ENCODE measurements at regions not wholly inside any gene's neighbourhood (a gene's known extent, or its start where the extent isn't known, plus 50 kb on each side); places are given as distances from the start of the nearest gene placed in this dataset.

DNA sequence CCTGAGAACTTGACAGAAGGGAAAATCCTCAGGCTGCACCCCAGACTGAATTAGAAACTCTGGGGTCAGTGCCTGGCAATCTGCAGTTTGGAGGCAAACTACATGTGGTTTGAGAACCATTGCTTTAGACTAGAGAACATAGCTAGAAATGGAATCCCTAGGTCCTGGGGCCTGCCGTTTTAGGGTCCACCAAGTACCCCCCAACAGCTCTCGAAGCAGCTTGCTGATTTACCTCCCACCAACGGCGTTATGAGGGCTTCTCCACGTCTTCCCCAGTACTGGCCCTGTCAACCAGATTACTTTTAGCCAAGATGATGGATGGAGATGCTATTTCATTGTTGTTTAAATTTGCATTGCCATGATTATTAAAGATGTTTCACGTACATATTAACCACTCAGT is 272.5 kb downstream of the XXYLT1 start:
- H3K79me2 ChIP-seq (replicated peaks; ENCODE audit: insufficient read depth): no peaks in the 10 kb centered on the region
- DNase-seq (ENCODE audit: low spot score): no peak
- no peaks in the 10 kb centered on the region for H3K27me3 Mint-ChIP-seq (ENCODE audit: insufficient read depth, low read depth, poor library complexity)
- no peak overlapping the region for H3K27ac ChIP-seq (ENCODE audit: low read depth)
- no peaks in the 10 kb centered on the region for H3K36me3 ChIP-seq (ENCODE audit: insufficient read depth)
- no peak overlapping the region for H3K27ac Mint-ChIP-seq
- H2AFZ ChIP-seq: no peak overlapping the region
- no peak overlapping the region for H3K4me3 ChIP-seq
- TF ChIP-seq ZNF331 (CRISPR knock-in tag; IDR thresholded peaks at IDR 0.05; ENCODE audit: low read depth) (no peak), JUNB (IDR thresholded peaks at IDR 0.05; ENCODE audit: unreplicated experiment) (no peak), NANOG (IDR thresholded peaks at IDR 0.05; ENCODE audit: borderline replicate concordance) (no peak), EZH2 (IDR thresholded peaks at IDR 0.05; ENCODE audit: low read depth, unreplicated experiment) (no peak), EZH2phosphoT487 (IDR thresholded peaks at IDR 0.05; ENCODE audit: unreplicated experiment) (no peak), ZNF114 (CRISPR knock-in tag; IDR thresholded peaks at IDR 0.05) (no peak), STAT1 (IDR thresholded peaks at IDR 0.05; ENCODE audit: unreplicated experiment) (no peak), CREB1 (CRISPR knock-in tag; IDR thresholded peaks at IDR 0.05; ENCODE audit: low read depth) (no peak), POLR2AphosphoS5 (IDR thresholded peaks at IDR 0.05; ENCODE audit: low read depth) (no peak)
- TF ChIP-seq, protein P1, sequence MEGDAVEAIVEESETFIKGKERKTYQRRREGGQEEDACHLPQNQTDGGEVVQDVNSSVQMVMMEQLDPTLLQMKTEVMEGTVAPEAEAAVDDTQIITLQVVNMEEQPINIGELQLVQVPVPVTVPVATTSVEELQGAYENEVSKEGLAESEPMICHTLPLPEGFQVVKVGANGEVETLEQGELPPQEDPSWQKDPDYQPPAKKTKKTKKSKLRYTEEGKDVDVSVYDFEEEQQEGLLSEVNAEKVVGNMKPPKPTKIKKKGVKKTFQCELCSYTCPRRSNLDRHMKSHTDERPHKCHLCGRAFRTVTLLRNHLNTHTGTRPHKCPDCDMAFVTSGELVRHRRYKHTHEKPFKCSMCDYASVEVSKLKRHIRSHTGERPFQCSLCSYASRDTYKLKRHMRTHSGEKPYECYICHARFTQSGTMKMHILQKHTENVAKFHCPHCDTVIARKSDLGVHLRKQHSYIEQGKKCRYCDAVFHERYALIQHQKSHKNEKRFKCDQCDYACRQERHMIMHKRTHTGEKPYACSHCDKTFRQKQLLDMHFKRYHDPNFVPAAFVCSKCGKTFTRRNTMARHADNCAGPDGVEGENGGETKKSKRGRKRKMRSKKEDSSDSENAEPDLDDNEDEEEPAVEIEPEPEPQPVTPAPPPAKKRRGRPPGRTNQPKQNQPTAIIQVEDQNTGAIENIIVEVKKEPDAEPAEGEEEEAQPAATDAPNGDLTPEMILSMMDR (conservative IDR thresholded peaks at IDR 0.05; ENCODE audit: low read depth in 2 of 2): no peak
- TF ChIP-seq, protein P2, sequence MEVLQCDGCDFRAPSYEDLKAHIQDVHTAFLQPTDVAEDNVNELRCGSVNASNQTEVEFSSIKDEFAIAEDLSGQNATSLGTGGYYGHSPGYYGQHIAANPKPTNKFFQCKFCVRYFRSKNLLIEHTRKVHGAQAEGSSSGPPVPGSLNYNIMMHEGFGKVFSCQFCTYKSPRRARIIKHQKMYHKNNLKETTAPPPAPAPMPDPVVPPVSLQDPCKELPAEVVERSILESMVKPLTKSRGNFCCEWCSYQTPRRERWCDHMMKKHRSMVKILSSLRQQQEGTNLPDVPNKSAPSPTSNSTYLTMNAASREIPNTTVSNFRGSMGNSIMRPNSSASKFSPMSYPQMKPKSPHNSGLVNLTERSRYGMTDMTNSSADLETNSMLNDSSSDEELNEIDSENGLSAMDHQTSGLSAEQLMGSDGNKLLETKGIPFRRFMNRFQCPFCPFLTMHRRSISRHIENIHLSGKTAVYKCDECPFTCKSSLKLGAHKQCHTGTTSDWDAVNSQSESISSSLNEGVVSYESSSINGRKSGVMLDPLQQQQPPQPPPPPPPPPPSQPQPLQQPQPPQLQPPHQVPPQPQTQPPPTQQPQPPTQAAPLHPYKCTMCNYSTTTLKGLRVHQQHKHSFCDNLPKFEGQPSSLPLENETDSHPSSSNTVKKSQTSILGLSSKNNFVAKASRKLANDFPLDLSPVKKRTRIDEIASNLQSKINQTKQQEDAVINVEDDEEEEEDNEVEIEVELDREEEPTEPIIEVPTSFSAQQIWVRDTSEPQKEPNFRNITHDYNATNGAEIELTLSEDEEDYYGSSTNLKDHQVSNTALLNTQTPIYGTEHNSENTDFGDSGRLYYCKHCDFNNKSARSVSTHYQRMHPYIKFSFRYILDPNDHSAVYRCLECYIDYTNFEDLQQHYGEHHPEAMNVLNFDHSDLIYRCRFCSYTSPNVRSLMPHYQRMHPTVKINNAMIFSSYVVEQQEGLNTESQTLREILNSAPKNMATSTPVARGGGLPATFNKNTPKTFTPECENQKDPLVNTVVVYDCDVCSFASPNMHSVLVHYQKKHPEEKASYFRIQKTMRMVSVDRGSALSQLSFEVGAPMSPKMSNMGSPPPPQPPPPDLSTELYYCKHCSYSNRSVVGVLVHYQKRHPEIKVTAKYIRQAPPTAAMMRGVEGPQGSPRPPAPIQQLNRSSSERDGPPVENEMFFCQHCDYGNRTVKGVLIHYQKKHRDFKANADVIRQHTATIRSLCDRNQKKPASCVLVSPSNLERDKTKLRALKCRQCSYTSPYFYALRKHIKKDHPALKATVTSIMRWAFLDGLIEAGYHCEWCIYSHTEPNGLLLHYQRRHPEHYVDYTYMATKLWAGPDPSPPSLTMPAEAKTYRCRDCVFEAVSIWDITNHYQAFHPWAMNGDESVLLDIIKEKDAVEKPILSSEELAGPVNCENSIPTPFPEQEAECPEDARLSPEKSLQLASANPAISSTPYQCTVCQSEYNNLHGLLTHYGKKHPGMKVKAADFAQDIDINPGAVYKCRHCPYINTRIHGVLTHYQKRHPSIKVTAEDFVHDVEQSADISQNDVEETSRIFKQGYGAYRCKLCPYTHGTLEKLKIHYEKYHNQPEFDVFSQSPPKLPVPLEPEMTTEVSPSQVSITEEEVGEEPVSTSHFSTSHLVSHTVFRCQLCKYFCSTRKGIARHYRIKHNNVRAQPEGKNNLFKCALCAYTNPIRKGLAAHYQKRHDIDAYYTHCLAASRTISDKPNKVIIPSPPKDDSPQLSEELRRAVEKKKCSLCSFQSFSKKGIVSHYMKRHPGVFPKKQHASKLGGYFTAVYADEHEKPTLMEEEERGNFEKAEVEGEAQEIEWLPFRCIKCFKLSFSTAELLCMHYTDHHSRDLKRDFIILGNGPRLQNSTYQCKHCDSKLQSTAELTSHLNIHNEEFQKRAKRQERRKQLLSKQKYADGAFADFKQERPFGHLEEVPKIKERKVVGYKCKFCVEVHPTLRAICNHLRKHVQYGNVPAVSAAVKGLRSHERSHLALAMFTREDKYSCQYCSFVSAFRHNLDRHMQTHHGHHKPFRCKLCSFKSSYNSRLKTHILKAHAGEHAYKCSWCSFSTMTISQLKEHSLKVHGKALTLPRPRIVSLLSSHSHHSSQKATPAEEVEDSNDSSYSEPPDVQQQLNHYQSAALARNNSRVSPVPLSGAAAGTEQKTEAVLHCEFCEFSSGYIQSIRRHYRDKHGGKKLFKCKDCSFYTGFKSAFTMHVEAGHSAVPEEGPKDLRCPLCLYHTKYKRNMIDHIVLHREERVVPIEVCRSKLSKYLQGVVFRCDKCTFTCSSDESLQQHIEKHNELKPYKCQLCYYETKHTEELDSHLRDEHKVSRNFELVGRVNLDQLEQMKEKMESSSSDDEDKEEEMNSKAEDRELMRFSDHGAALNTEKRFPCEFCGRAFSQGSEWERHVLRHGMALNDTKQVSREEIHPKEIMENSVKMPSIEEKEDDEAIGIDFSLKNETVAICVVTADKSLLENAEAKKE (CRISPR knock-in tag; IDR thresholded peaks at IDR 0.05): no peak
- TF ChIP-seq, protein P3, sequence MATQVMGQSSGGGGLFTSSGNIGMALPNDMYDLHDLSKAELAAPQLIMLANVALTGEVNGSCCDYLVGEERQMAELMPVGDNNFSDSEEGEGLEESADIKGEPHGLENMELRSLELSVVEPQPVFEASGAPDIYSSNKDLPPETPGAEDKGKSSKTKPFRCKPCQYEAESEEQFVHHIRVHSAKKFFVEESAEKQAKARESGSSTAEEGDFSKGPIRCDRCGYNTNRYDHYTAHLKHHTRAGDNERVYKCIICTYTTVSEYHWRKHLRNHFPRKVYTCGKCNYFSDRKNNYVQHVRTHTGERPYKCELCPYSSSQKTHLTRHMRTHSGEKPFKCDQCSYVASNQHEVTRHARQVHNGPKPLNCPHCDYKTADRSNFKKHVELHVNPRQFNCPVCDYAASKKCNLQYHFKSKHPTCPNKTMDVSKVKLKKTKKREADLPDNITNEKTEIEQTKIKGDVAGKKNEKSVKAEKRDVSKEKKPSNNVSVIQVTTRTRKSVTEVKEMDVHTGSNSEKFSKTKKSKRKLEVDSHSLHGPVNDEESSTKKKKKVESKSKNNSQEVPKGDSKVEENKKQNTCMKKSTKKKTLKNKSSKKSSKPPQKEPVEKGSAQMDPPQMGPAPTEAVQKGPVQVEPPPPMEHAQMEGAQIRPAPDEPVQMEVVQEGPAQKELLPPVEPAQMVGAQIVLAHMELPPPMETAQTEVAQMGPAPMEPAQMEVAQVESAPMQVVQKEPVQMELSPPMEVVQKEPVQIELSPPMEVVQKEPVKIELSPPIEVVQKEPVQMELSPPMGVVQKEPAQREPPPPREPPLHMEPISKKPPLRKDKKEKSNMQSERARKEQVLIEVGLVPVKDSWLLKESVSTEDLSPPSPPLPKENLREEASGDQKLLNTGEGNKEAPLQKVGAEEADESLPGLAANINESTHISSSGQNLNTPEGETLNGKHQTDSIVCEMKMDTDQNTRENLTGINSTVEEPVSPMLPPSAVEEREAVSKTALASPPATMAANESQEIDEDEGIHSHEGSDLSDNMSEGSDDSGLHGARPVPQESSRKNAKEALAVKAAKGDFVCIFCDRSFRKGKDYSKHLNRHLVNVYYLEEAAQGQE (IDR thresholded peaks at IDR 0.05; ENCODE audit: unreplicated experiment): no peak
- TF ChIP-seq, protein P4, sequence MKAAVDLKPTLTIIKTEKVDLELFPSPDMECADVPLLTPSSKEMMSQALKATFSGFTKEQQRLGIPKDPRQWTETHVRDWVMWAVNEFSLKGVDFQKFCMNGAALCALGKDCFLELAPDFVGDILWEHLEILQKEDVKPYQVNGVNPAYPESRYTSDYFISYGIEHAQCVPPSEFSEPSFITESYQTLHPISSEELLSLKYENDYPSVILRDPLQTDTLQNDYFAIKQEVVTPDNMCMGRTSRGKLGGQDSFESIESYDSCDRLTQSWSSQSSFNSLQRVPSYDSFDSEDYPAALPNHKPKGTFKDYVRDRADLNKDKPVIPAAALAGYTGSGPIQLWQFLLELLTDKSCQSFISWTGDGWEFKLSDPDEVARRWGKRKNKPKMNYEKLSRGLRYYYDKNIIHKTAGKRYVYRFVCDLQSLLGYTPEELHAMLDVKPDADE (IDR thresholded peaks at IDR 0.05): no peak
- no peaks in the 10 kb centered on the region for H3K36me3 Mint-ChIP-seq (ENCODE audit: low read depth)
- no peak overlapping the region for H3K4me2 ChIP-seq
- H3F3A ChIP-seq (replicated peaks; ENCODE audit: low read depth): no peaks in the 10 kb centered on the region
- no peaks in the 10 kb centered on the region for H3K27me3 ChIP-seq (ENCODE audit: insufficient read depth)
- no peaks in the 10 kb centered on the region for H3K9me2 ChIP-seq (ENCODE audit: insufficient read depth)
- no peak for ATAC-seq
- H3K9me3 Mint-ChIP-seq: no peaks in the 10 kb centered on the region
- no peaks in the 10 kb centered on the region for H4K20me1 ChIP-seq (replicated peaks; ENCODE audit: insufficient read depth)
- H3K4me3 Mint-ChIP-seq: no peak overlapping the region
- H3K4me1 ChIP-seq (ENCODE audit: insufficient read depth): peaks cover 8% of the 10 kb centered on the region
- H3K4me1 Mint-ChIP-seq: peaks cover 22% of the 10 kb centered on the region

Data from GM23338 (cell line).